K562 (cell line): ENCODE measurements at regions not wholly inside any gene's neighbourhood (a gene's known extent, or its start where the extent isn't known, plus 50 kb on each side); places are given as distances from the start of the nearest gene placed in this dataset.

Experiments
- ATAC-seq: fragments of 200-7000 bp; cut with Tn5 transposase; 3 replicates; pipeline ENCODE4 v1.9.1; 2020; ENCODE audit warnings: moderate library complexity
- BruUV-seq: library from RNA; stranded (reverse); fragments of 400-500 nt; replicated peaks from 2 replicates; lab custom pipeline; 2021; lab: Mats Ljungman, UMichigan
- CTCF ChIA-PET: fragments of 300-600 bp; formaldehyde crosslinking; extraction: SDS; loops from one replicate; lab custom pipeline; 2021; ENCODE audit warnings: low intra/inter-chr PET ratio; lab: Yijun Ruan, JAX
- POLR2A ChIA-PET: fragments of 300-600, 350-650 bp; sonication (Branson Sonifier 250); formaldehyde crosslinking; extraction: SDS; loops from one replicate; lab custom pipeline; 2021; ENCODE audit warnings: antibody characterized with exemption, inconsistent platforms; lab: Yijun Ruan, JAX
- DNase-seq, 4 experiments: peaks; one replicate each; pipeline versions ENCODE4 v3.0.0 to v3.0.0-alpha.2; 2011 to 2018; ENCODE audit warnings: low spot score in 3 of 4, mixed read lengths in 3 of 4; ENCODE audit errors: extremely low read depth in 1 of 4
- FAIRE-seq: peaks from 2 replicates; lab custom pipeline; 2011; peaks lifted over from hg19 to GRCh38; lab: Jason Lieb, UNC
- H2AFZ ChIP-seq: 2 replicates; pipeline ENCODE4 v1.6.0; 2011; ENCODE audit warnings: low read depth, low read length, control low read depth, inconsistent platforms
- H3K27ac ChIP-seq: fragments of 200-600 bp; 3 replicates; pipeline ENCODE4 v1.8.0; 2011; ENCODE audit warnings: low read depth, mild to moderate bottlenecking, control low read depth, inconsistent platforms, low read length, moderate library complexity, mixed read lengths; ENCODE audit errors: extremely low read depth
- H3K27me3 ChIP-seq, 2 experiments: fragments of 300-600 bp in 1 of 2; 2 replicates in 1 of 2; 3 replicates in 1 of 2; pipeline versions ENCODE4 v1.6.0 to v1.8.0; 2011; ENCODE audit warnings: inconsistent platforms in 2 of 2, low read length in 2 of 2, mild to moderate bottlenecking in 1 of 2, mixed read lengths in 1 of 2, moderate library complexity in 1 of 2; ENCODE audit not compliant: control insufficient read depth in 2 of 2, insufficient read depth in 2 of 2
- H3K36me3 ChIP-seq: fragments of 300-600 bp; 3 replicates; pipeline ENCODE4 v1.8.0; 2011; ENCODE audit warnings: mild to moderate bottlenecking, low read length, inconsistent platforms; ENCODE audit not compliant: control insufficient read depth, insufficient read depth
- H3K4me1 ChIP-seq, 2 experiments: fragments of 200-600 bp in 1 of 2; replicated peaks in 1 of 2; 2 replicates in 1 of 2; 3 replicates in 1 of 2; pipeline versions ENCODE4 v1.5.1 to v1.8.0; 2011; ENCODE audit warnings: inconsistent platforms in 2 of 2, low read length in 2 of 2, mild to moderate bottlenecking in 1 of 2, mixed read lengths in 1 of 2, moderate library complexity in 1 of 2; ENCODE audit not compliant: control insufficient read depth in 2 of 2, insufficient read depth in 2 of 2
- H3K4me2 ChIP-seq: 2 replicates; pipeline ENCODE4 v1.6.1; 2011; ENCODE audit warnings: low read length, control low read depth, inconsistent platforms, mixed read lengths; ENCODE audit not compliant: insufficient read depth
- H3K4me3 ChIP-seq: fragments of 200-600 bp; sonication (generic), shearing (Covaris generic); 2 replicates; pipeline ENCODE4 v1.5.1; 2016; ENCODE audit warnings: control low read depth, inconsistent platforms
- H3K79me2 ChIP-seq: fragments of 200-600 bp; 3 replicates; pipeline ENCODE4 v1.8.0; 2011; ENCODE audit warnings: low read length, inconsistent platforms; ENCODE audit not compliant: control insufficient read depth, insufficient read depth
- H3K9ac ChIP-seq, 2 experiments: 2 replicates each; pipeline versions ENCODE4 v1.6.0 to v1.6.1; 2011; ENCODE audit warnings: low read depth in 2 of 2, low read length in 2 of 2, control low read depth in 1 of 2, inconsistent platforms in 1 of 2, mild to moderate bottlenecking in 1 of 2, mixed read lengths in 1 of 2; ENCODE audit not compliant: insufficient read depth in 1 of 2
- H3K9me1 ChIP-seq: one replicate; pipeline ENCODE4 v1.6.0; 2011; ENCODE audit warnings: inconsistent platforms, mild to moderate bottlenecking, low read length, moderate library complexity; ENCODE audit not compliant: control insufficient read depth, insufficient read depth
- H3K9me3 ChIP-seq: replicated peaks from 2 replicates; pipeline ENCODE4 v1.5.1; 2011; ENCODE audit warnings: low read depth, low read length, inconsistent platforms; ENCODE audit not compliant: control insufficient read depth, insufficient read depth
- H4K20me1 ChIP-seq: replicated peaks from 2 replicates; pipeline ENCODE4 v1.6.1; 2011; ENCODE audit warnings: low read length, inconsistent platforms, mixed read lengths; ENCODE audit not compliant: control insufficient read depth, insufficient read depth
- CGGBP1 ChIP-seq: fragments of 250-450 bp; sonication (Bioruptor Pico); IDR thresholded peaks from 2 replicates; pipeline ENCODE4 v1.9.0; 2021; ENCODE audit warnings: mild to moderate bottlenecking
- KDM1A ChIP-seq, 2 experiments: fragments of 450-650 bp; IDR thresholded peaks; 2 replicates each; pipeline ENCODE4 v1.6.1; 2016; ENCODE audit warnings: mild to moderate bottlenecking in 2 of 2
- MCM7 ChIP-seq, 2 experiments: fragments of 450-650 bp; IDR thresholded peaks; 2 replicates each; pipeline ENCODE4 v1.6.1; 2016 to 2018
- MYC ChIP-seq, 2 experiments: fragments of 250-450 bp in 1 of 2; sonication (Bioruptor Pico) in 1 of 2; IDR thresholded peaks; 2 replicates each; pipeline versions ENCODE4 v1.5.1 to v1.6.1; 2012 to 2021; ENCODE audit warnings: low read depth in 2 of 2, borderline replicate concordance in 1 of 2, improper control_type of control experiment in 1 of 2, low read length in 1 of 2, mild to moderate bottlenecking in 1 of 2, moderate library complexity in 1 of 2
- NFRKB ChIP-seq: fragments of 450-650 bp; IDR thresholded peaks from 2 replicates; pipeline ENCODE4 v1.6.1; 2016; ENCODE audit warnings: low read depth
- SNRNP70 ChIP-seq: fragments of 200-400 bp; formaldehyde crosslinking; optimal IDR thresholded peaks from 2 replicates; pipeline ENCODE3; 2017; ENCODE audit warnings: low read depth, low read length
- ZNF263 ChIP-seq: sonication (generic); formaldehyde crosslinking; IDR thresholded peaks from 2 replicates; pipeline ENCODE4 v1.8.0; 2022; ENCODE audit warnings: mild to moderate bottlenecking, missing genetic modification reagents, borderline replicate concordance
- WGBS: fragments of 100-300 bp; shearing (Covaris generic); methylation state at CpG from one replicate; pipeline ENCODE4 v1.1.6; 2016; ENCODE audit warnings: low coverage, mixed read lengths; ENCODE audit not compliant: insufficient coverage; ENCODE audit errors: missing lambda C conversion rate; 5-methylcytosine and 5-hydroxymethylcytosine counted together
- in situ Hi-C: fragments of 300-500 bp; cut with MboI; formaldehyde crosslinking; loops from 4 replicates; pipeline ENCODE4 v1.15.0; 2018; ENCODE audit warnings: inconsistent platforms, mixed read lengths
- intact Hi-C: fragments of 100-400 bp; cut with micrococcal nuclease; formaldehyde crosslinking; loops from 2 replicates; pipeline ENCODE4 v1.14.2; 2022

DNA sequence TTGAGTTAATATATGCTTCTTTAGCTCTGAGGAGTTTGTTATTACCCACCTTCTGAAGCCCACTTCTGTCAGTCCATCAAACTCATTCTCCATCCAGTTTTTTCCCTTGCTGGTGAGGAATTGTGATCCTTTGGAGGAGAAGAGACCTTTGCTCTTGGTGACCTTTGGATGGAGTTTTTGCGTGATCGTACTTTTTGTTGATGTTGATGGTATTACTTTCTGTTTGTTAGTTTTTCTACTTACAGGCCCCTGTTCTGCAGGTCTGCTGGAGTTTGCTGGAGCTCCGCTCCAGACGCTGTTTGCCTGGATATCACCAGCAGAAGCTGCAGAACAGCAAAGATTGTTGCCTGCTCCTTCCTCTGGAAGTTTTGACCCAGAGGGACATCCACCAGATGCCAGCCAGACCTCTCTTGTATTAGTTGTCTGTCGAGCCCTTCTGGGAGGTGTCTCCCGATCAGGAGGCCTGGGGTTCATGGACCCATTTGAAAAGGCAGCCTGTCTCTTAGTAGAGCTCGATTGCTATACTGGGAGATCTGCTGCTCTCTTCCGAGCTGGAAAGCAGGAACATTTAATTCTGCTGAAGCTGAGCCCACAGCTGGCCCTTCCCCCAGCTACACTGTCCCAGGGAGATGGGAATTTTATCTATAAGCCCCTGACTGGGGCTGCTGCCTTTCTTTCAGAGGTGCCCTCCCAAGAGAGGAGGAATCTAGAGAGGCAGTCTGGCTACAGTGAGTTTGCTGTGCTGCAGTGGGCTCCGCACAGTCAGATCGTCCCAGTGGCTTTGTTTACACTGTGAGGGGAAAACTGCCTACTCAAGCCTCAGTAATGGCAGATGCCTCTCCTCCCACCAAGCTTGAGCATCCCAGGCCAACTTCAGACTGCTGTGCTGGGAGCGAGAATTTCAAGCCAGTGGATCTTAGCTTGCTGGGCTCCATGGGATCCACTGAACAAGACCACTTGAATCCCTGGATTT is 445.5 kb downstream of the MAN2A1 start:
- intact Hi-C loops = no loop called here
- H3K79me2 ChIP-seq = no peaks in the 10 kb centered on the region
- no peak overlapping the region for H3K27ac ChIP-seq
- POLR2A ChIA-PET = no interaction called here
- no peaks in the 10 kb centered on the region for H3K27me3 ChIP-seq
- no peaks in the 10 kb centered on the region for H4K20me1 ChIP-seq
- H3K4me1 ChIP-seq = no peaks in the 10 kb centered on the region
- H2AFZ ChIP-seq = no peak overlapping the region
- ATAC-seq = no peak
- no peaks in the 10 kb centered on the region for H3K9me1 ChIP-seq
- no peak overlapping the region for H3K4me3 ChIP-seq
- no peak for DNase-seq
- BruUV-seq = no TSS peak
- no peak overlapping the region for H3K4me2 ChIP-seq
- in situ Hi-C loops = no loop called here
- CTCF ChIA-PET = no interaction called here
- WGBS = 0% methylated on average over 9 of the region's 11 CpGs
- no peak overlapping the region for H3K9ac ChIP-seq
- no peaks in the 10 kb centered on the region; the same call in 1 of the 2 replicates for H3K9me3 ChIP-seq
- TF ChIP-seq ZNF263 (CRISPR knock-in tag) (no peak), CGGBP1 (CRISPR knock-in tag) (no peak), NFRKB (no peak), MCM7 (IDR thresholded peaks at IDR 0.05) (no peak), KDM1A (IDR thresholded peaks at IDR 0.05) (no peak), MYC (IDR thresholded peaks at IDR 0.05; ENCODE audit: low read depth, low read length) (no peak), MYC (CRISPR knock-in tag; IDR thresholded peaks at IDR 0.05; ENCODE audit: borderline replicate concordance, low read depth) (no peak), SNRNP70 (no peak)
- H3K36me3 ChIP-seq = no peaks in the 10 kb centered on the region
- FAIRE-seq = no peak
